Mesendoderm (in vitro differentiated cells): ENCODE measurements at regions not wholly inside any gene's neighbourhood (a gene's known extent, or its start where the extent isn't known, plus 50 kb on each side); places are given as distances from the start of the nearest gene placed in this dataset.

Experiments used
- DNase-seq: peaks from one replicate; pipeline ENCODE4 v3.0.0; 2013
- H2AK5ac ChIP-seq: 2 replicates; pipeline ENCODE4 v1.6.1; 2013; ENCODE audit warnings: low read length, inconsistent platforms
- H2BK120ac ChIP-seq: 2 replicates; pipeline ENCODE4 v1.6.1; 2013; ENCODE audit warnings: low read depth, mild to moderate bottlenecking, low read length, moderate library complexity, mixed read lengths
- H2BK15ac ChIP-seq: replicated peaks from 2 replicates; pipeline ENCODE4 v1.6.1; 2013; ENCODE audit warnings: low read depth, mild to moderate bottlenecking, moderate library complexity
- H2BK5ac ChIP-seq: 2 replicates; pipeline ENCODE4 v1.6.1; 2013; ENCODE audit warnings: low read length, inconsistent platforms
- H3K18ac ChIP-seq: 2 replicates; pipeline ENCODE4 v1.6.1; 2013; ENCODE audit warnings: mild to moderate bottlenecking, low read length, mixed read lengths
- H3K23ac ChIP-seq: one replicate; pipeline ENCODE4 v1.6.1; 2013; ENCODE audit warnings: low read length
- H3K27ac ChIP-seq: 2 replicates; pipeline ENCODE4 v1.5.1; 2013; ENCODE audit warnings: low read depth, mild to moderate bottlenecking, inconsistent platforms, low read length, moderate library complexity
- H3K27me3 ChIP-seq: 2 replicates; pipeline ENCODE4 v1.6.1; 2013; ENCODE audit warnings: low read length, control low read depth, mild to moderate bottlenecking, inconsistent platforms; ENCODE audit not compliant: insufficient read depth, poor library complexity
- H3K36me3 ChIP-seq: 2 replicates; pipeline ENCODE4 v1.6.1; 2013; ENCODE audit warnings: low read length, inconsistent platforms; ENCODE audit not compliant: control insufficient read depth, insufficient read depth
- H3K4ac ChIP-seq: one replicate; pipeline ENCODE4 v1.6.1; 2013; ENCODE audit warnings: low read depth, mild to moderate bottlenecking, low read length, moderate library complexity
- H3K4me1 ChIP-seq: 2 replicates; pipeline ENCODE4 v1.6.1; 2013; ENCODE audit warnings: low read depth, low read length, inconsistent platforms; ENCODE audit not compliant: control insufficient read depth
- H3K4me2 ChIP-seq: 2 replicates; pipeline ENCODE4 v1.6.1; 2013; ENCODE audit warnings: low read length
- H3K4me3 ChIP-seq: 2 replicates; pipeline ENCODE4 v1.5.1; 2013; ENCODE audit warnings: mild to moderate bottlenecking, low read length
- H3K56ac ChIP-seq: one replicate; pipeline ENCODE4 v1.6.1; 2013; ENCODE audit warnings: low read length
- H3K79me1 ChIP-seq: 2 replicates; pipeline ENCODE4 v1.6.1; 2013; ENCODE audit warnings: low read length, inconsistent platforms
- H3K79me2 ChIP-seq: 2 replicates; pipeline ENCODE4 v1.6.1; 2013; ENCODE audit warnings: mild to moderate bottlenecking, low read length; ENCODE audit not compliant: control insufficient read depth, insufficient read depth
- H3K9ac ChIP-seq: 2 replicates; pipeline ENCODE4 v1.6.1; 2013; ENCODE audit warnings: low read length, inconsistent platforms
- H4K5ac ChIP-seq: one replicate; pipeline ENCODE4 v1.6.1; 2013; ENCODE audit warnings: low read length
- H4K8ac ChIP-seq: one replicate; pipeline ENCODE4 v1.6.1; 2013; ENCODE audit warnings: low read depth, mild to moderate bottlenecking, control low read depth, low read length, moderate library complexity
- WGBS: extraction: QIAGEN DNeasy Blood & Tissue Kit; methylation state at CpG from one replicate; pipeline ENCODE4 v1.1.7; 2013; ENCODE audit warnings: low lambda C conversion rate, missing lambda C conversion rate; ENCODE audit not compliant: insufficient coverage; ENCODE audit errors: extremely low coverage; 5-methylcytosine and 5-hydroxymethylcytosine counted together

GRCh38 chr13:47126432-47126831 is 229.6 kb upstream of the HTR2A start:
- Histone ChIP-seq H4K8ac (no peak overlapping the region), H3K27ac (no peak overlapping the region), H3K23ac (no peak overlapping the region), H3K79me2 (no peaks in the 10 kb centered on the region), H3K18ac (no peak overlapping the region), H3K4me1 (no peaks in the 10 kb centered on the region), H3K27me3 (no peaks in the 10 kb centered on the region), H3K56ac (no peak overlapping the region), H2AK5ac (no peak overlapping the region), H3K4ac (no peak overlapping the region), H3K4me3 (no peak overlapping the region), H4K5ac (no peak overlapping the region), H3K9ac (no peak overlapping the region), H3K4me2 (no peak overlapping the region), H2BK5ac (no peak overlapping the region), H2BK15ac (no peak overlapping the region), H2BK120ac (no peak overlapping the region), H3K79me1 (no peaks in the 10 kb centered on the region), H3K36me3 (no peaks in the 10 kb centered on the region)
- no CpG with 5 or more reads among the region's 2 CpGs for WGBS
- peak; percentile 54 for DNase-seq

- no peak overlapping the region for H2BK5ac ChIP-seq
- H3K36me3 ChIP-seq: no peaks in the 10 kb centered on the region
- no peak overlapping the region for H3K23ac ChIP-seq
- no peaks in the 10 kb centered on the region for H3K79me2 ChIP-seq
- H3K4ac ChIP-seq: no peak overlapping the region
- no peak overlapping the region for H3K27ac ChIP-seq
- no peak overlapping the region for H4K5ac ChIP-seq
- H3K4me2 ChIP-seq: no peak overlapping the region
- H3K79me1 ChIP-seq: no peaks in the 10 kb centered on the region
- H3K4me3 ChIP-seq: no peak overlapping the region
- peak; percentile 74 for DNase-seq
- peaks cover 4% of the 10 kb centered on the region for H3K4me1 ChIP-seq
- no peak overlapping the region for H2BK15ac ChIP-seq
- no peak overlapping the region for H2AK5ac ChIP-seq
- no peak overlapping the region for H3K56ac ChIP-seq
- H3K9ac ChIP-seq: no peak overlapping the region
- H2BK120ac ChIP-seq: no peak overlapping the region
- H4K8ac ChIP-seq: no peak overlapping the region
- no peak overlapping the region for H3K18ac ChIP-seq
- no peaks in the 10 kb centered on the region for H3K27me3 ChIP-seq
- WGBS: no CpG with 5 or more reads among the region's 1 CpG
Measured at GRCh38 chr13:47121092-47121763, 224.4 kb upstream of the HTR2A start.

GRCh38 chr13:47120282-47120681 is 223.4 kb upstream of the HTR2A start:
- no CpG with 5 or more reads among the region's 5 CpGs for WGBS
- Histone ChIP-seq H2BK5ac (no peak overlapping the region), H3K56ac (no peak overlapping the region), H2BK120ac (no peak overlapping the region), H4K5ac (no peak overlapping the region), H4K8ac (no peak overlapping the region), H3K9ac (no peak overlapping the region), H3K18ac (no peak overlapping the region), H3K4me1 (peaks cover 4% of the 10 kb centered on the region), H3K4me2 (no peak overlapping the region), H3K27me3 (no peaks in the 10 kb centered on the region), H3K27ac (no peak overlapping the region), H2AK5ac (no peak overlapping the region), H3K4ac (no peak overlapping the region), H3K4me3 (no peak overlapping the region), H3K79me1 (no peaks in the 10 kb centered on the region), H3K36me3 (no peaks in the 10 kb centered on the region), H2BK15ac (no peak overlapping the region), H3K23ac (no peak overlapping the region), H3K79me2 (no peaks in the 10 kb centered on the region)
- no peak for DNase-seq

GRCh38 chr13:47119575-47120235 is 222.9 kb upstream of the HTR2A start:
- no peak overlapping the region for H2AK5ac ChIP-seq
- WGBS: no CpG with 5 or more reads among the region's 2 CpGs
- DNase-seq: peak; percentile 45
- no peak overlapping the region for H3K18ac ChIP-seq
- no peaks in the 10 kb centered on the region for H3K36me3 ChIP-seq
- no peak overlapping the region for H3K9ac ChIP-seq
- H3K23ac ChIP-seq: no peak overlapping the region
- no peak overlapping the region for H3K27ac ChIP-seq
- H3K4ac ChIP-seq: no peak overlapping the region
- peaks cover 4% of the 10 kb centered on the region for H3K4me1 ChIP-seq
- no peak overlapping the region for H4K5ac ChIP-seq
- no peak overlapping the region for H4K8ac ChIP-seq
- no peak overlapping the region for H2BK120ac ChIP-seq
- H3K79me2 ChIP-seq: no peaks in the 10 kb centered on the region
- no peak overlapping the region for H3K4me2 ChIP-seq
- no peaks in the 10 kb centered on the region for H3K27me3 ChIP-seq
- H2BK15ac ChIP-seq: no peak overlapping the region
- H3K4me3 ChIP-seq: no peak overlapping the region
- H2BK5ac ChIP-seq: no peak overlapping the region
- H3K56ac ChIP-seq: no peak overlapping the region
- no peaks in the 10 kb centered on the region for H3K79me1 ChIP-seq

- Histone ChIP-seq H2BK120ac (no peak overlapping the region), H3K4me2 (no peak overlapping the region), H2AK5ac (no peak overlapping the region), H3K36me3 (no peaks in the 10 kb centered on the region), H3K27ac (no peak overlapping the region), H4K5ac (no peak overlapping the region), H2BK15ac (no peak overlapping the region), H4K8ac (no peak overlapping the region), H3K4ac (no peak overlapping the region), H2BK5ac (no peak overlapping the region), H3K9ac (no peak overlapping the region), H3K18ac (no peak overlapping the region), H3K23ac (no peak overlapping the region), H3K56ac (no peak overlapping the region), H3K79me1 (no peaks in the 10 kb centered on the region), H3K4me1 (peaks cover 4% of the 10 kb centered on the region), H3K27me3 (no peaks in the 10 kb centered on the region), H3K4me3 (no peak overlapping the region), H3K79me2 (no peaks in the 10 kb centered on the region)
- DNase-seq: no peak
- no CpG with 5 or more reads among the region's 3 CpGs for WGBS
Measured at GRCh38 chr13:47117268-47117667, 220.4 kb upstream of the HTR2A start.

- Histone ChIP-seq H4K5ac (no peak overlapping the region), H2AK5ac (no peak overlapping the region), H4K8ac (no peak overlapping the region), H3K36me3 (no peaks in the 10 kb centered on the region), H3K27ac (no peak overlapping the region), H3K4me1 (no peaks in the 10 kb centered on the region), H3K4me3 (no peak overlapping the region), H3K79me2 (no peaks in the 10 kb centered on the region), H3K79me1 (no peaks in the 10 kb centered on the region), H2BK5ac (no peak overlapping the region), H3K27me3 (no peaks in the 10 kb centered on the region), H3K4ac (no peak overlapping the region), H3K9ac (no peak overlapping the region), H2BK120ac (no peak overlapping the region), H3K18ac (no peak overlapping the region), H3K4me2 (no peak overlapping the region), H3K56ac (no peak overlapping the region), H3K23ac (no peak overlapping the region), H2BK15ac (no peak overlapping the region)
- no peak for DNase-seq
- WGBS: no CpG with 5 or more reads among the region's 1 CpG
Measured at GRCh38 chr13:47114030-47114429, 217.2 kb upstream of the HTR2A start.
